ENCODE measurements at regions not wholly inside any gene's neighbourhood (a gene's known extent, or its start where the extent isn't known, plus 50 kb on each side); places are given as distances from the start of the nearest gene placed in this dataset.
A peak's percentile ranks its signal among the peaks of the same experiment; 100 is the strongest.

GRCh38 chr11:32290783-32291182 lies 144.6 kb downstream of the WT1 start (continued):
- no peak for TF ChIP-seq IKZF1 (IDR thresholded peaks at IDR 0.05)
- TF ChIP-seq TCF12 (IDR thresholded peaks at IDR 0.05), result no peak
- TF ChIP-seq TCF12 (CRISPR knock-in tag; IDR thresholded peaks at IDR 0.05), result no peak
- TF ChIP-seq GFI1 (CRISPR knock-in tag; IDR thresholded peaks at IDR 0.05; ENCODE audit: borderline replicate concordance), result no peak
- peak; percentile 65 for TF ChIP-seq FOXA3 (CRISPR knock-in tag; IDR thresholded peaks at IDR 0.05)
- TF ChIP-seq, protein P1, sequence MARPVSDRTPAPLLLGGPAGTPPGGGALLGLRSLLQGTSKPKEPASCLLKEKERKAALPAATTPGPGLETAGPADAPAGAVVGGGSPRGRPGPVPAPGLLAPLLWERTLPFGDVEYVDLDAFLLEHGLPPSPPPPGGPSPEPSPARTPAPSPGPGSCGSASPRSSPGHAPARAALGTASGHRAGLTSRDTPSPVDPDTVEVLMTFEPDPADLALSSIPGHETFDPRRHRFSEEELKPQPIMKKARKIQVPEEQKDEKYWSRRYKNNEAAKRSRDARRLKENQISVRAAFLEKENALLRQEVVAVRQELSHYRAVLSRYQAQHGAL (CRISPR knock-in tag; IDR thresholded peaks at IDR 0.05; ENCODE audit: not compliant biosample characterization), result no peak
- no peak for TF ChIP-seq ELK4 (CRISPR knock-in tag; IDR thresholded peaks at IDR 0.05; ENCODE audit: borderline replicate concordance)
- no peak for TF ChIP-seq TCF7 (IDR thresholded peaks at IDR 0.05; ENCODE audit: low read depth)
- no peak for TF ChIP-seq ZNF253 (CRISPR knock-in tag; IDR thresholded peaks at IDR 0.05; ENCODE audit: borderline replicate concordance)
- TF ChIP-seq HOXA7 (CRISPR knock-in tag; IDR thresholded peaks at IDR 0.05), result no peak
- TF ChIP-seq ZNF691 (CRISPR knock-in tag; IDR thresholded peaks at IDR 0.05; ENCODE audit: borderline replicate concordance, low read depth), result no peak
- no peak for TF ChIP-seq ZSCAN29 (CRISPR knock-in tag; conservative IDR thresholded peaks at IDR 0.05)
- no peak for TF ChIP-seq MBNL3 (CRISPR knock-in tag; conservative IDR thresholded peaks at IDR 0.05)
- TF ChIP-seq RFXAP (CRISPR knock-in tag; IDR thresholded peaks at IDR 0.05; ENCODE audit: borderline replicate concordance), result no peak
- TF ChIP-seq ZNF446 (CRISPR knock-in tag; IDR thresholded peaks at IDR 0.05), result no peak
- TF ChIP-seq ATF6 (CRISPR knock-in tag; conservative IDR thresholded peaks at IDR 0.05), result no peak
- TF ChIP-seq SNAPC2 (CRISPR knock-in tag; IDR thresholded peaks at IDR 0.05), result no peak
- TF ChIP-seq BHLHE40 (IDR thresholded peaks at IDR 0.05; ENCODE audit: low read length), result peak; percentile 75
- no peak for TF ChIP-seq ZNF746 (CRISPR knock-in tag; IDR thresholded peaks at IDR 0.05)
- TF ChIP-seq ZFP37 (CRISPR knock-in tag; IDR thresholded peaks at IDR 0.05; ENCODE audit: borderline replicate concordance), result no peak
- no peak for TF ChIP-seq LRRFIP1 (CRISPR knock-in tag; conservative IDR thresholded peaks at IDR 0.05)
- no peak for TF ChIP-seq SOX6 (IDR thresholded peaks at IDR 0.05)
- peak; percentile 69 for TF ChIP-seq SOX6 (CRISPR knock-in tag; IDR thresholded peaks at IDR 0.05)
- TF ChIP-seq FOXO1 (CRISPR knock-in tag; IDR thresholded peaks at IDR 0.05), result no peak
- no peak for TF ChIP-seq ZBTB7A (CRISPR knock-in tag; IDR thresholded peaks at IDR 0.05)
- TF ChIP-seq, protein P2, sequence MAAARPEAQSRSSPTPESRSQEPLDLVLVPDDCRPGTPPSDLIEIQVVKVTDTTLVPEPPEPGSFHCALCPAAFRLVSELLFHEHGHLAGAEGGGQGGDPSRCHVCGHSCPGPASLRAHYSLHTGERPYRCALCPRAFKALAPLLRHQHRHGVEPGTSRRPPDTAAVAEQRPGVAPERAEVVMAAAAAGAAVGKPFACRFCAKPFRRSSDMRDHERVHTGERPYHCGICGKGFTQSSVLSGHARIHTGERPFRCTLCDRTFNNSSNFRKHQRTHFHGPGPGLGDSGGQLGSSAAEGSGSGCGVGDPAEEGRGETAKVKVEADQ (CRISPR knock-in tag; IDR thresholded peaks at IDR 0.05; ENCODE audit: borderline replicate concordance), result no peak
